ENCODE measurements at regions not wholly inside any gene's neighbourhood (a gene's known extent, or its start where the extent isn't known, plus 50 kb on each side); places are given as distances from the start of the nearest gene placed in this dataset.
A peak's percentile ranks its signal among the peaks of the same experiment; 100 is the strongest.

GRCh38 chr6:168964138-168964835 lies 289.4 kb downstream of the THBS2 start:
- no peak overlapping the region for H2BK15ac ChIP-seq (ENCODE audit: low read depth, poor library complexity, severe bottlenecking)
- no peak overlapping the region for H3K18ac ChIP-seq (ENCODE audit: low read depth in 1 of 2, low read length in 2 of 2)
- peak overlapping the region in 1 of 2 experiments; percentile 17 for H3K4me3 ChIP-seq (ENCODE audit: insufficient read depth in 1 of 2, low read depth in 1 of 2, low read length in 2 of 2)
- no peak overlapping the region for H2AK5ac ChIP-seq (ENCODE audit: low read length, severe bottlenecking)
- H2BK120ac ChIP-seq (ENCODE audit: low read depth, low read length), result no peak overlapping the region
- no peak for DNase-seq
- H2BK12ac ChIP-seq (ENCODE audit: low read length in 2 of 2), result no peak overlapping the region
- no peak overlapping the region for H3K27ac ChIP-seq (ENCODE audit: low read length, poor library complexity, severe bottlenecking)
- H2AFZ ChIP-seq (ENCODE audit: low read depth, low read length), result no peak overlapping the region
- no peak overlapping the region for H4K91ac ChIP-seq (ENCODE audit: low read length)
- no peaks in the 10 kb centered on the region for H3K36me3 ChIP-seq (ENCODE audit: control insufficient read depth in 1 of 2, insufficient read depth in 2 of 2, low read depth in 1 of 2, low read length in 2 of 2)
- 65% methylated on average over 14 of the region's 14 CpGs for WGBS
- H3K27me3 ChIP-seq (ENCODE audit: control insufficient read depth in 1 of 2, insufficient read depth in 1 of 2, low read length in 2 of 2), result no peaks in the 10 kb centered on the region
- H3K4me2 ChIP-seq (ENCODE audit: low read length, poor library complexity, severe bottlenecking), result no peak overlapping the region
- H3K79me1 ChIP-seq (replicated peaks; ENCODE audit: low read length, poor library complexity, severe bottlenecking), result no peaks in the 10 kb centered on the region
- H3K4ac ChIP-seq (ENCODE audit: low read depth in 1 of 2, low read length in 2 of 2), result no peak overlapping the region
- peaks cover 2% of the 10 kb centered on the region for H3K4me1 ChIP-seq (ENCODE audit: control insufficient read depth, insufficient read depth, low read depth, low read length)
- peak overlapping the region; percentile 62 for H3K9ac ChIP-seq (ENCODE audit: low read length)
- H3K23ac ChIP-seq (ENCODE audit: low read length in 2 of 2), result no peak overlapping the region
- no peak overlapping the region for H2BK5ac ChIP-seq (ENCODE audit: low read depth, low read length, poor library complexity, severe bottlenecking)
- no peak overlapping the region for H3K14ac ChIP-seq (ENCODE audit: low read length in 2 of 2)
- H3K9me3 ChIP-seq (ENCODE audit: control insufficient read depth, low read length), result peaks cover 2% of the 10 kb centered on the region
- no peak overlapping the region for H4K8ac ChIP-seq (ENCODE audit: low read length)

- no peak overlapping the region for H3K4ac ChIP-seq (ENCODE audit: low read depth in 1 of 2, low read length in 2 of 2)
- no peak overlapping the region for H3K4me3 ChIP-seq (ENCODE audit: insufficient read depth in 1 of 2, low read depth in 1 of 2, low read length in 2 of 2)
- H4K8ac ChIP-seq (ENCODE audit: low read length), result no peak overlapping the region
- no peak overlapping the region for H3K18ac ChIP-seq (ENCODE audit: low read depth in 1 of 2, low read length in 2 of 2)
- H3K23ac ChIP-seq (ENCODE audit: low read length in 2 of 2), result no peak overlapping the region
- no peak overlapping the region for H3K27ac ChIP-seq (ENCODE audit: low read length, poor library complexity, severe bottlenecking)
- H2AFZ ChIP-seq (ENCODE audit: low read depth, low read length), result no peak overlapping the region
- H3K79me1 ChIP-seq (replicated peaks; ENCODE audit: low read length, poor library complexity, severe bottlenecking), result no peaks in the 10 kb centered on the region
- H4K91ac ChIP-seq (ENCODE audit: low read length), result no peak overlapping the region
- H3K4me1 ChIP-seq (ENCODE audit: control insufficient read depth, insufficient read depth, low read depth, low read length), result peaks cover 2% of the 10 kb centered on the region
- H3K4me2 ChIP-seq (ENCODE audit: low read length, poor library complexity, severe bottlenecking), result no peak overlapping the region
- H3K14ac ChIP-seq (ENCODE audit: low read length in 2 of 2), result no peak overlapping the region
- H2BK15ac ChIP-seq (ENCODE audit: low read depth, poor library complexity, severe bottlenecking), result no peak overlapping the region
- 83% methylated on average over 12 of the region's 14 CpGs for WGBS
- no peaks in the 10 kb centered on the region for H3K36me3 ChIP-seq (ENCODE audit: control insufficient read depth in 1 of 2, insufficient read depth in 2 of 2, low read depth in 1 of 2, low read length in 2 of 2)
- no peak overlapping the region for H2AK5ac ChIP-seq (ENCODE audit: low read length, severe bottlenecking)
- H3K9me3 ChIP-seq (ENCODE audit: control insufficient read depth, low read length), result peaks cover 2% of the 10 kb centered on the region
- H2BK120ac ChIP-seq (ENCODE audit: low read depth, low read length), result no peak overlapping the region
- no peak for DNase-seq
- H3K9ac ChIP-seq (ENCODE audit: low read length), result peak overlapping the region; percentile 62
- no peak overlapping the region for H2BK5ac ChIP-seq (ENCODE audit: low read depth, low read length, poor library complexity, severe bottlenecking)
- no peak overlapping the region for H2BK12ac ChIP-seq (ENCODE audit: low read length in 2 of 2)
- no peaks in the 10 kb centered on the region for H3K27me3 ChIP-seq (ENCODE audit: control insufficient read depth in 1 of 2, insufficient read depth in 1 of 2, low read length in 2 of 2)
Observed at GRCh38 chr6:168962886-168963285, 290.8 kb downstream of the THBS2 start.

GRCh38 chr6:168961264-168961656 lies 292.4 kb downstream of the THBS2 start:
- Histone ChIP-seq H3K4me2 (ENCODE audit: low read length, poor library complexity, severe bottlenecking) (no peak overlapping the region), H3K36me3 (ENCODE audit: control insufficient read depth in 1 of 2, insufficient read depth in 2 of 2, low read depth in 1 of 2, low read length in 2 of 2) (no peaks in the 10 kb centered on the region), H3K9ac (ENCODE audit: low read length) (no peak overlapping the region), H2BK5ac (ENCODE audit: low read depth, low read length, poor library complexity, severe bottlenecking) (no peak overlapping the region), H2BK15ac (ENCODE audit: low read depth, poor library complexity, severe bottlenecking) (no peak overlapping the region), H3K79me1 (replicated peaks; ENCODE audit: low read length, poor library complexity, severe bottlenecking) (no peaks in the 10 kb centered on the region), H4K91ac (ENCODE audit: low read length) (no peak overlapping the region), H3K9me3 (ENCODE audit: control insufficient read depth, low read length) (peaks cover 2% of the 10 kb centered on the region), H4K8ac (ENCODE audit: low read length) (no peak overlapping the region), H2AK5ac (ENCODE audit: low read length, severe bottlenecking) (no peak overlapping the region), H3K27ac (ENCODE audit: low read length, poor library complexity, severe bottlenecking) (no peak overlapping the region), H3K4me3 (ENCODE audit: insufficient read depth in 1 of 2, low read depth in 1 of 2, low read length in 2 of 2) (no peak overlapping the region), H3K4me1 (ENCODE audit: control insufficient read depth, insufficient read depth, low read depth, low read length) (peaks cover 2% of the 10 kb centered on the region), H3K4ac (ENCODE audit: low read depth in 1 of 2, low read length in 2 of 2) (no peak overlapping the region), H3K23ac (ENCODE audit: low read length in 2 of 2) (no peak overlapping the region), H2BK120ac (ENCODE audit: low read depth, low read length) (no peak overlapping the region), H2AFZ (ENCODE audit: low read depth, low read length) (no peak overlapping the region), H3K27me3 (ENCODE audit: control insufficient read depth in 1 of 2, insufficient read depth in 1 of 2, low read length in 2 of 2) (no peaks in the 10 kb centered on the region), H2BK12ac (ENCODE audit: low read length in 2 of 2) (no peak overlapping the region), H3K14ac (ENCODE audit: low read length in 2 of 2) (no peak overlapping the region), H3K18ac (ENCODE audit: low read depth in 1 of 2, low read length in 2 of 2) (no peak overlapping the region)
- DNase-seq, result no peak
- 88% methylated on average over 5 of the region's 13 CpGs for WGBS

GRCh38 chr6:168960551-168961263 lies 292.9 kb downstream of the THBS2 start:
- 57% methylated on average over 9 of the region's 11 CpGs for WGBS
- Histone ChIP-seq H3K79me1 (replicated peaks; ENCODE audit: low read length, poor library complexity, severe bottlenecking) (no peaks in the 10 kb centered on the region), H3K4me3 (ENCODE audit: insufficient read depth in 1 of 2, low read depth in 1 of 2, low read length in 2 of 2) (no peak overlapping the region)

More at GRCh38 chr6:168960551-168961263, 292.9 kb downstream of the THBS2 start:
- no peak overlapping the region for H2AK5ac ChIP-seq (ENCODE audit: low read length, severe bottlenecking)
- no peak overlapping the region for H3K27ac ChIP-seq (ENCODE audit: low read length, poor library complexity, severe bottlenecking)
- no peak overlapping the region for H2BK5ac ChIP-seq (ENCODE audit: low read depth, low read length, poor library complexity, severe bottlenecking)
- no peak overlapping the region for H4K8ac ChIP-seq (ENCODE audit: low read length)
- no peak overlapping the region for H2BK15ac ChIP-seq (ENCODE audit: low read depth, poor library complexity, severe bottlenecking)
- H3K23ac ChIP-seq (ENCODE audit: low read length in 2 of 2), result no peak overlapping the region
- no peak overlapping the region for H3K9ac ChIP-seq (ENCODE audit: low read length)
- no peak overlapping the region for H3K18ac ChIP-seq (ENCODE audit: low read depth in 1 of 2, low read length in 2 of 2)
- peaks cover under 1% of the 10 kb centered on the region for H3K9me3 ChIP-seq (ENCODE audit: control insufficient read depth, low read length)
- no peak overlapping the region for H3K4me2 ChIP-seq (ENCODE audit: low read length, poor library complexity, severe bottlenecking)
- no peak for DNase-seq
- H3K4ac ChIP-seq (ENCODE audit: low read depth in 1 of 2, low read length in 2 of 2), result no peak overlapping the region
- peaks cover 2% of the 10 kb centered on the region for H3K4me1 ChIP-seq (ENCODE audit: control insufficient read depth, insufficient read depth, low read depth, low read length)
- no peak overlapping the region for H2AFZ ChIP-seq (ENCODE audit: low read depth, low read length)
- H3K27me3 ChIP-seq (ENCODE audit: control insufficient read depth in 1 of 2, insufficient read depth in 1 of 2, low read length in 2 of 2), result no peaks in the 10 kb centered on the region
- H4K91ac ChIP-seq (ENCODE audit: low read length), result no peak overlapping the region
- no peaks in the 10 kb centered on the region for H3K36me3 ChIP-seq (ENCODE audit: control insufficient read depth in 1 of 2, insufficient read depth in 2 of 2, low read depth in 1 of 2, low read length in 2 of 2)
- no peak overlapping the region for H2BK12ac ChIP-seq (ENCODE audit: low read length in 2 of 2)
- H2BK120ac ChIP-seq (ENCODE audit: low read depth, low read length), result no peak overlapping the region
- H3K14ac ChIP-seq (ENCODE audit: low read length in 2 of 2), result no peak overlapping the region
